CD4-positive, alpha-beta T cell treated with Interleukin-21 for 1 hour (primary cell): ENCODE measurements at regions not wholly inside any gene's neighbourhood (a gene's known extent, or its start where the extent isn't known, plus 50 kb on each side); places are given as distances from the start of the nearest gene placed in this dataset.
"Not testable (repeated sequence)": the region's sequence is repeated elsewhere in the genome, so short reads cannot be mapped to it uniquely, and the experiment has no call there.

Source experiments
- DNase-seq: peaks from one replicate; pipeline ENCODE4 v3.0.0-alpha.2; 2020

DNA sequence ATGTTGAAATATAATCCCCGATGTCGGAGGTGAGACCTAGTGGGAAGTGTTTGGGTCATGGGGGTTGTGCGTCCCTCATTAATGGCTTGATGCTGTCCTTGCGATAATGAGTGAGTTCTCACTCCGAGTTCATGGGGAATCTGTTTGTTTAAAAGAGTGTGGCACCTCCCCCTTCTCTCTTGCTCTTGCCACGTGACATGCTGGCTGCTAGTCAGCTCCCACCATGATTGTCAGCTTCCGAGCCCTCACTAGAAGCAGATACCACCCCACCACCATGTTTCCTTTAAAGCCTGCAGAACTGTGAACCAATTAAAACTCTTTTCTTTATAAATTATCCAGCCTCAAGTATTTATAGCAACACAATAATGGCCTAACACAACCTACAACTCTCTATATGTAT lies 166.3 kb upstream of the MBNL1 start:
- DNase-seq, result no peak

- DNase-seq, result no peak
Observed at GRCh38 chr3:152103257-152103656, 165.5 kb upstream of the MBNL1 start.

DNA sequence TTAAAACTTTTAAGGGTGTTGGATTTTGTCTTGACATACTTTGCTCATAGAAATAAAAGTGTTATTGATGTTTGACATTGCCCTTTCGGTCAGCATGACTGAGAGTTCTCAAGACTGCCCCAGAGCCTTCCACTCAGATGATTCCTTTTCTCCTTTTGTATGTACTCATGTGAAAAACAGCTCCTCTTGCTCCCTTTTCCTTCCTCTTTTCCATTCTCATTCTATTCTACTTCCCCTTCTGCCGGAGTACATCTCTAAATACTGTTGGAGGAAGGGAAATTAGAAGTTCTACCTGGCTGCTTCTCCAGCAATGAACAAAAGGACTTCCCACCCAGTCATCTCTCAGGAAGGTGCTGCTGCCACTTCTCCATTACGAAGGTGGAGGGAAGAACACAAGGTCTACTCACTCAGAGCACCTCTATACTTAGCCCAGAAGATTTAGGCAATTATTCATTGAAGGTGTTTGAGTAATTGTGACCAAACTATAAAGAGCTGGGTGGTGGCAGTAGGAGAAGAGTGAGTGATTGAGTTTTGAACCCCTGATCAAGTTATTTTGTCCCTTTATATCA lies 163.8 kb upstream of the MBNL1 start:
- DNase-seq, result no peak

DNA sequence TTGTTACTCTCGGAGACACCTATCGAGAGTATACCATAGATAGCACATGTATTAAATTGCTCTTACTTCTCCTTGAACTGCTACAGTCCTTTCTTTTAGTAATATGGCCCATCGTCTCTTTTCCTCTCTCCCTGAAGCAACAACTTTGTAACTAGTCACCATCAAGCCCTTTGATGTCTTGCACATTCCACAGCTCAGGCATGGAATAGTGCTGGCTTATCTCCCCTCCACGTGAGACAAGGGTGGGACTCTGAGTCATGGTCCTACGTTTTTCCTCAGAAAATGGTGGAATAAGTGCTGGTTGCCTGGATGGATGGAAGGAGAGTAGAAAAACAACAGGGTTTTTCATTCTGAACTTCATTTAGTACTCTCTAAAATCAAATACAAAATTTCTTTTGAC lies 163.3 kb upstream of the MBNL1 start:
- no peak for DNase-seq

GRCh38 chr3:152109038-152109437 lies 159.7 kb upstream of the MBNL1 start:
- no peak for DNase-seq

GRCh38 chr3:152113413-152113812 lies 155.3 kb upstream of the MBNL1 start:
- DNase-seq, result no peak

GRCh38 chr3:152113992-152114651 lies 154.6 kb upstream of the MBNL1 start:
- no peak for DNase-seq

- DNase-seq, result no peak
Observed at GRCh38 chr3:152120601-152121269, 148.0 kb upstream of the MBNL1 start.

DNA sequence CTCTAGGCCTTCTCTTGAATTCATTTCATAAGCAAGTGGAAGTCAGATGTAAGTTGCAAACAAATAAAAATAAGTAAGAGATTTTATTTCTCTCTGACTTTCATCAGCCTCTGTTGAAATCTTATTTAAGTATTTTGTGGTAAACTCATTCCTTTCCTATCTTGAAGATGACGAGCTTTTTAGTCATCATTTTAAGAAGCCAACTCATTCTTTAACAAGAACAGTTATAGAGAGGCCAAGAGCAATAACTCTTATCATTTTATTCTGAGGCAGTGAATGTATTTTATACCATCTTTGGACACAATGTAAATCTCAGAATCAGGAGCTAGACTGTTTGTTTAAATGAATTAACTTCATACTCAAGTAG lies 147.5 kb upstream of the MBNL1 start:
- DNase-seq, result no peak

GRCh38 chr3:152122851-152123250 lies 145.9 kb upstream of the MBNL1 start:
- no peak for DNase-seq

DNA sequence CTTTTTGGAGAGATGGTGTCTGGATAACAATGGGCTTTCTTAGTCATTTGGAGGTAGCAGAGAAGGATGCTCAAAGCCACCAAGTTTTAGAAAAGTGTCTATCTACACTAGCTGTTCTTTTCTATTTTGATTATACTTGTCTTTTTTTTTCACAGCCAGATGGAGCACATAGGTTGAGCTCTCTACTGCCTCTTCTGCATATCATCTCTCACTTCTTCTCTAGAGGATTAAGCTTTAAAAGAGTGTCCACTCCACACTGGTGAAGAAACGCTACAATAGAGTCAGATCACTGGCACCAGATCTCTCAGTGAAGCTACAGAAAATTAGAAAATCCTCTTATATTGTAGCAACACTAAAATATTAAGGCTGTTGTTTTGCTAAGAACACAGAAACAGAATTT lies 145.3 kb upstream of the MBNL1 start:
- DNase-seq, result no peak

GRCh38 chr3:152126260-152126659 lies 142.5 kb upstream of the MBNL1 start:
- DNase-seq, result no peak

GRCh38 chr3:152127058-152127457 lies 141.7 kb upstream of the MBNL1 start:
- no peak for DNase-seq

GRCh38 chr3:152128356-152128755 lies 140.4 kb upstream of the MBNL1 start:
- DNase-seq, result no peak

GRCh38 chr3:152139651-152140050 lies 129.1 kb upstream of the MBNL1 start:
- DNase-seq, result no peak

DNA sequence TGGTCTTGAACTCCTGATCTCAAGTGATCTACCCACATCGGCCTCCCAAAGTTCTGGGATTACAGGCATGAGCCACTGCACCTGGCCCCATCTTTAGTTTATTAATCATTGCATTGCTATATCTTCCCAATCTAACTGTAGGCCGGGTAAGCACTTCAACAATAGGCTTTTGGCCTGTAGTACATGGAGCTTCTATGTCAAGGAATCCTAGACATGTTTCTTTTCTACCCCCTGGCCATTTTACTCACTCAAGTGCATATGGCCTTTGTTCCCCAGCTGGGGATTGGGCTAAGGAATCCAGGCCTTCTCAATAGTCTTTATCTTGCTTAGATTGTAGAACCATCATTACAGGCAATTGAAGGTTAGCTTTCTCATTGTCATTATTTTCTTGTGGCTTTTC lies 122.3 kb upstream of the MBNL1 start:
- DNase-seq, result no peak

- DNase-seq, result no peak
Observed at GRCh38 chr3:152147748-152148147, 121.0 kb upstream of the MBNL1 start.

DNA sequence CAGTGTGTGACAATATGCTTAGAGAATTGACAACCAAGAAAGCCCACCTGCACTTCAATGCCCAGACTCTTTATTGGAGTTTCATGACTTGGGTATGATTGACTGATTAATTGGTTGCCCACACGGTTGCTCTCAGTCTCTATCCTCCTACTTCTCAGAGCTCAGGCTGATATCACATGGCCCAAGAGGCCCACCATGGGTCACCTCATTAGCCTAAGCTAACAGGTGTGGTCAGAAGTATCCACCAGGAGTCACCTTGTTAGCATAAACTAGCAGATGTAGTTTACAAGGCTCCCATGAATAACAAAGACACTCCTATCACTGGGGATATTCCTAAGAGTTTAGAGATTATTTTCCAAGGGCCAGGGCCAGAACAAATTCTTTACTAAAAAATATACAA lies 120.2 kb upstream of the MBNL1 start:
- no peak for DNase-seq

GRCh38 chr3:152149832-152150231 lies 118.9 kb upstream of the MBNL1 start:
- no peak for DNase-seq

DNA sequence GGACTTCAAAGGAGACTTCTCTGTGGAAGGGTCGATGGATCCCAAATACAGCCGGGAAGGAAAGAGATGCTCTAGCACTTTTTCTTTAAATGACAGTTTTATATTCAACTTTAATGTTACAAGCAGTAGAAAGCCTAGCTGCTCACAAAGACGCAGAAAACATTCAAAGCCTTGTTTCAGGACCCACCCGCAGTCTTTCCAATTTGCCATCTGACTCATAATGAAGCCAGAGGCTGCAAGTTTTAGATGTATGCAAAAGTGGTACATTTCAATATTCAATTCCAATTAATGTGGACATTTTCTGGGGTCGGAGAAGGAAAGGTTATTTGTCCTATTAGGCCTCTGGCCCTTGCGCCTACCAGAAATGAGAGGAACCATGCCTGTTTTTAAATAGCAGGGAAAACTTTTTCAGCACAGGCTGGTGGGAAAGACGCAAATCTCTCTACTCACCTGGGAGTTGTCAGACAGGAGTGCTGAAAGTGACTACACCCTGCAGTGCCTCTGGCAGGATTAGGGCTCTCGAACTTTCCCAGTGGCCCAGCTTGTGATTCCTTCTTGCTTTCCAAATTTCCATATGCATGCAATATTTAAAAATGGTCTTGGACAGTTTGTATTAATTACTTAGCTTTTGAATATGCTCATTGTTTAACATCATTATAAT lies 117.4 kb upstream of the MBNL1 start:
- DNase-seq, result no peak

DNA sequence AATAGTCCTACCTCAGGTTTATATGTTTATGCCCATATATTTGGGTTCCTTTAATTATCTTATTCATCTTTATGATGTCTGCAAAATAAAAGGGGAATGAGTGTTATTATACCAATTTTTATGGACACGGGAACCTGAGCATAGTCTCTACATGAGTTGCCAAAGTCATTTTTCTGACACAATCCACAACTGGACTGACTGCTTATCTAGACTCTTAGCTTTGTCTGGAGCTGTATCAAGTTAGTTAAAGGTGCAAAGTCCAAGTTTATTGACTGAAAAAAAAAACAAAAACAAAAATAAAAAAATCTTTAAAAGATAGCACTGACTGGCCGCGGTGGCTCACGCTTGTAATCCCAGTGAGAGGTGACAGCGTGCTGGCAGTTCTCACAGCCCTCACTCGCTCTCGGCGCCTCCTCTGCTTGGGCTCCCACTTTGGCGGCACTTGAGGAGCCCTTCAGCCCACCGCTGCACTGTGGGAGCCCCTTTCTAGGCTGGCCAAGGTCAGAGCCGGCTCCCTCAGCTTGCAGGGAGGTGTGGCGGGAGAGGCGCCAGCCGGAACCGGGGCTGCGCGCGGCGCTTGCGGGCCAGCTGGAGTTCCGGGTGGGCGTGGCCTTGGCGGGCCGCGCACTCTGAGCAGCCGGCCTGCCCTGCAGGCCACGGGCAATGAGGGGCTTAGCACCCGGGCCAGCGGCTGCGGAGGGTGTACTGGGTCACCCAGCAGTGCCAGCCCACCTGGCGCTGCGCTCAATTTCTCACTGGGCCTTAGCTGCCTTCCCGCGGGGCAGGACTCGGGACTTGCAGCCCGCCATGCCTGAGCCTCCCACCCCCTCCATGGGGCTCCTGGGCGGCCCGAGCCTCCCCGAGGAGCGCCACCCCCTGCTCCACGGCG lies 116.6 kb upstream of the MBNL1 start:
- not testable (repeated sequence) for DNase-seq

DNA sequence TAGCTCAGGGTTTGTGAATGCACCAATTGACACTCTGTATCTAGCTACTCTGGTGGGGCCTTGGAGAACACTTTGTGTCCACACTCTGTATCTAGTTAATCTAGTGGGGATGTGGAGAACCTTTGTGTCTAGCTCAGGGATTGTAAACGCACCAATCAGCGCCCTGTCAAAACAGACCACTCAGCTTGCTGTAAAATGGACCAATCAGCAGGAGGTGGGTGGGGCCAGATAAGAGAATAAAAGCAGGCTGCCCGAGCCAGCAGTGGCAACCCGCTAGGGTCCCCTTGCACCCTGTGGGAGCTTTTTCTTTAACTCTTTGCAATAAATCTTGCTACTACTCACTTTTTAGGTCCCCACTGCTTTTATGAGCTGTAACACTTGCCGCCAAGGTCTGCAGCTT lies 115.6 kb upstream of the MBNL1 start:
- not testable (repeated sequence) for DNase-seq
